ENCODE measurements at regions not wholly inside any gene's neighbourhood (a gene's known extent, or its start where the extent isn't known, plus 50 kb on each side); places are given as distances from the start of the nearest gene placed in this dataset.

DNA sequence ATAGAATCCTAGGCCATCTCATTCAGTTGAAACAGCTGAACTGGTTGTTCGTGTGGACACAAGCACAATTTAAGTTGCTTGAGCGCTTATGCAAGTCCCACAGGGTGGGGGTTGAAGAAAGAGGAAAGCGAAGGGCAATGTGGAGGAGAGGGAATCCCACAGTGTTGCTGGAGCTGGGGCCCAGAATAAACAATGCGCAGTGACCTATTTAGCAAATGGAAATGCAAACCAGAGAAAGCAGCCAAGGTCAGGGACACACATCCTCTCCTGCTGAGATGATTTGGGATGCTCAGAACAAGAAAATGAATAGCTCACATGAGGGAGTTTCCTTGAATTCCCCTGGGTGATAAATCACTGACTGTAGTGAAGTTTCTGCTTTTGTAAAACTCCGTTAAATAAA is 838.3 kb downstream of the TLE4 start:
- Histone ChIP-seq H3K36me3 (ENCODE audit: low read length) (no peaks in the 10 kb centered on the region), H4K20me1 (ENCODE audit: low read depth, low read length) (no peaks in the 10 kb centered on the region), H3K9ac (ENCODE audit: low read length) (no peak overlapping the region), H2AFZ (ENCODE audit: low read depth, low read length, severe bottlenecking) (no peak overlapping the region), H3K9me3 (ENCODE audit: insufficient read depth, low read length) (no peaks in the 10 kb centered on the region), H3K4me3 (ENCODE audit: insufficient read depth, low read length, poor library complexity, severe bottlenecking) (no peak overlapping the region), H3F3A (ENCODE audit: insufficient read depth) (no peaks in the 10 kb centered on the region), H3K27ac (ENCODE audit: low read depth, low read length) (no peak overlapping the region), H3K4me2 (ENCODE audit: low read depth, low read length, poor library complexity, severe bottlenecking) (no peak overlapping the region), H3K79me2 (ENCODE audit: insufficient read depth, low read length) (no peaks in the 10 kb centered on the region), H3K9me2 (replicated peaks; ENCODE audit: insufficient read depth, low read length) (no peaks in the 10 kb centered on the region), H3K27me3 (ENCODE audit: low read length) (no peaks in the 10 kb centered on the region)
- TF ChIP-seq, protein P1, sequence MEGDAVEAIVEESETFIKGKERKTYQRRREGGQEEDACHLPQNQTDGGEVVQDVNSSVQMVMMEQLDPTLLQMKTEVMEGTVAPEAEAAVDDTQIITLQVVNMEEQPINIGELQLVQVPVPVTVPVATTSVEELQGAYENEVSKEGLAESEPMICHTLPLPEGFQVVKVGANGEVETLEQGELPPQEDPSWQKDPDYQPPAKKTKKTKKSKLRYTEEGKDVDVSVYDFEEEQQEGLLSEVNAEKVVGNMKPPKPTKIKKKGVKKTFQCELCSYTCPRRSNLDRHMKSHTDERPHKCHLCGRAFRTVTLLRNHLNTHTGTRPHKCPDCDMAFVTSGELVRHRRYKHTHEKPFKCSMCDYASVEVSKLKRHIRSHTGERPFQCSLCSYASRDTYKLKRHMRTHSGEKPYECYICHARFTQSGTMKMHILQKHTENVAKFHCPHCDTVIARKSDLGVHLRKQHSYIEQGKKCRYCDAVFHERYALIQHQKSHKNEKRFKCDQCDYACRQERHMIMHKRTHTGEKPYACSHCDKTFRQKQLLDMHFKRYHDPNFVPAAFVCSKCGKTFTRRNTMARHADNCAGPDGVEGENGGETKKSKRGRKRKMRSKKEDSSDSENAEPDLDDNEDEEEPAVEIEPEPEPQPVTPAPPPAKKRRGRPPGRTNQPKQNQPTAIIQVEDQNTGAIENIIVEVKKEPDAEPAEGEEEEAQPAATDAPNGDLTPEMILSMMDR (IDR thresholded peaks at IDR 0.05; ENCODE audit: insufficient read depth, low read length, poor library complexity, severe bottlenecking): no peak
- no peak for TF ChIP-seq EZH2phosphoT487 (conservative IDR thresholded peaks at IDR 0.05; ENCODE audit: low read length)

DNA sequence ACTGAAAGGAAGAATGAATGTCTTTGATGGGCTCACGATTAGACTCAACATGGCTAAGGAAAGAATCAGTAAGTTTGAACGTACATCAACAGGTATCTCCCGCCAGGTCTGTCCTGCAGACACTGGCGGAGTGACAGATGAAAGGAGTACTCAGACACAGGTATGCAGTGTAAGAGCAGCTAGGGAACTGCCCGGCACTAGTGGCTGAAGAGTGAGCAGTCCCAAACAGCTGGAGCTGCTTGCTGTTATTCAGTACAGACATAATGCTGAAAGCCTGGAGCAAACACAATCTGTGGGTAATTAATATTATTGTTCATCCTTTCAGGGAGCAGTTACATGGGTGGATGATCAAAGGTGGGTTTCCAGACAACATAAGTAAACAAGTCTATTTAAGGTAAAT is 835.5 kb downstream of the TLE4 start:
- Histone ChIP-seq H4K20me1 (ENCODE audit: low read depth, low read length) (no peaks in the 10 kb centered on the region), H3K27ac (ENCODE audit: low read depth, low read length) (no peak overlapping the region), H3K9me3 (ENCODE audit: insufficient read depth, low read length) (no peaks in the 10 kb centered on the region), H3K79me2 (ENCODE audit: insufficient read depth, low read length) (no peaks in the 10 kb centered on the region), H2AFZ (ENCODE audit: low read depth, low read length, severe bottlenecking) (no peak overlapping the region), H3K4me2 (ENCODE audit: low read depth, low read length, poor library complexity, severe bottlenecking) (no peak overlapping the region), H3K27me3 (ENCODE audit: low read length) (no peaks in the 10 kb centered on the region), H3K36me3 (ENCODE audit: low read length) (no peaks in the 10 kb centered on the region), H3F3A (ENCODE audit: insufficient read depth) (no peaks in the 10 kb centered on the region), H3K9ac (ENCODE audit: low read length) (no peak overlapping the region), H3K4me3 (ENCODE audit: insufficient read depth, low read length, poor library complexity, severe bottlenecking) (no peak overlapping the region), H3K9me2 (replicated peaks; ENCODE audit: insufficient read depth, low read length) (no peaks in the 10 kb centered on the region)
- TF ChIP-seq, protein P1 (IDR thresholded peaks at IDR 0.05; ENCODE audit: insufficient read depth, low read length, poor library complexity, severe bottlenecking): no peak
- no peak for TF ChIP-seq EZH2phosphoT487 (conservative IDR thresholded peaks at IDR 0.05; ENCODE audit: low read length)

DNA sequence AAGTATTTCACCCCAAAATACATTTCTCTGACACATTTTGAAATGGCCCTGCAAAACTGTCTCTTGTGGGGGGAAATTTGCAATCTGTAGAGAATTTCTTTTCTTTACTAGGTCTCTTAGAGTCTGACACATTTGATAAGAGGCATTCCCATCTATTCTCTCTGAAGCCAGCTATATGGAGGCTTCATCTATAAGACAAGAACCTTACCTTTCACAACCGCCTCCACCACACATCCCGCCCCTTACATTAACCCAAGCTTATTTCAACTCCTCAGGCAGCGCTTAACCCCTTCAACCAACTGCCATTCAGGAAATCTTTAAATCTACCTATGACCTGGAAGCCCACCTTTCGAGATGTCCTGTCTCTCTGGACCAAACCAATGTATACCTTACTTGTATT is 829.5 kb downstream of the TLE4 start:
- no peak overlapping the region for H3K4me2 ChIP-seq (ENCODE audit: low read depth, low read length, poor library complexity, severe bottlenecking)
- H3K9ac ChIP-seq (ENCODE audit: low read length): no peak overlapping the region
- no peaks in the 10 kb centered on the region for H3K9me3 ChIP-seq (ENCODE audit: insufficient read depth, low read length)
- no peaks in the 10 kb centered on the region for H3F3A ChIP-seq (ENCODE audit: insufficient read depth)
- H3K27me3 ChIP-seq (ENCODE audit: low read length): no peaks in the 10 kb centered on the region
- no peaks in the 10 kb centered on the region for H3K79me2 ChIP-seq (ENCODE audit: insufficient read depth, low read length)
- H4K20me1 ChIP-seq (ENCODE audit: low read depth, low read length): no peaks in the 10 kb centered on the region
- H3K27ac ChIP-seq (ENCODE audit: low read depth, low read length): no peak overlapping the region
- no peaks in the 10 kb centered on the region for H3K9me2 ChIP-seq (replicated peaks; ENCODE audit: insufficient read depth, low read length)
- H3K4me3 ChIP-seq (ENCODE audit: insufficient read depth, low read length, poor library complexity, severe bottlenecking): no peak overlapping the region
- TF ChIP-seq EZH2phosphoT487 (conservative IDR thresholded peaks at IDR 0.05; ENCODE audit: low read length): no peak
- TF ChIP-seq, protein P1 (IDR thresholded peaks at IDR 0.05; ENCODE audit: insufficient read depth, low read length, poor library complexity, severe bottlenecking): no peak
- H3K36me3 ChIP-seq (ENCODE audit: low read length): no peaks in the 10 kb centered on the region
- H2AFZ ChIP-seq (ENCODE audit: low read depth, low read length, severe bottlenecking): no peak overlapping the region
